OCI-LY3 (cell line): ENCODE measurements at regions not wholly inside any gene's neighbourhood (a gene's known extent, or its start where the extent isn't known, plus 50 kb on each side); places are given as distances from the start of the nearest gene placed in this dataset.

Source experiments
- EZH2phosphoT487 ChIP-seq: fragments of 200-600 bp; shearing (Covaris generic); IDR thresholded peaks from 2 replicates; pipeline ENCODE4 v1.6.1; 2018; ENCODE audit warnings: antibody characterized with exemption, mixed run types, low read depth
- TF ChIP-seq, protein P1 (sequence below): fragments of 200-600, 300-600 bp; sonication (generic); IDR thresholded peaks from 2 replicates; pipeline ENCODE4 v1.5.1; 2014; ENCODE audit warnings: antibody characterized with exemption, low read length, low read depth

GRCh38 chr6:87860902-87861301 lies 158.9 kb upstream of the AKIRIN2 start:
- TF ChIP-seq, protein P1, sequence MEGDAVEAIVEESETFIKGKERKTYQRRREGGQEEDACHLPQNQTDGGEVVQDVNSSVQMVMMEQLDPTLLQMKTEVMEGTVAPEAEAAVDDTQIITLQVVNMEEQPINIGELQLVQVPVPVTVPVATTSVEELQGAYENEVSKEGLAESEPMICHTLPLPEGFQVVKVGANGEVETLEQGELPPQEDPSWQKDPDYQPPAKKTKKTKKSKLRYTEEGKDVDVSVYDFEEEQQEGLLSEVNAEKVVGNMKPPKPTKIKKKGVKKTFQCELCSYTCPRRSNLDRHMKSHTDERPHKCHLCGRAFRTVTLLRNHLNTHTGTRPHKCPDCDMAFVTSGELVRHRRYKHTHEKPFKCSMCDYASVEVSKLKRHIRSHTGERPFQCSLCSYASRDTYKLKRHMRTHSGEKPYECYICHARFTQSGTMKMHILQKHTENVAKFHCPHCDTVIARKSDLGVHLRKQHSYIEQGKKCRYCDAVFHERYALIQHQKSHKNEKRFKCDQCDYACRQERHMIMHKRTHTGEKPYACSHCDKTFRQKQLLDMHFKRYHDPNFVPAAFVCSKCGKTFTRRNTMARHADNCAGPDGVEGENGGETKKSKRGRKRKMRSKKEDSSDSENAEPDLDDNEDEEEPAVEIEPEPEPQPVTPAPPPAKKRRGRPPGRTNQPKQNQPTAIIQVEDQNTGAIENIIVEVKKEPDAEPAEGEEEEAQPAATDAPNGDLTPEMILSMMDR: no peak
- TF ChIP-seq EZH2phosphoT487: no peak
